Embryonic facial prominence (tissue), 1 donor: ENCODE measurements at regions not wholly inside any gene's neighbourhood (a gene's known extent, or its start where the extent isn't known, plus 50 kb on each side); places are given as distances from the start of the nearest gene placed in this dataset.
"Not testable (repeated sequence)": the region's sequence is repeated elsewhere in the genome, so short reads cannot be mapped to it uniquely, and the experiment has no call there.

ENCODE experiments used
- DNase-seq: peaks from one replicate; pipeline ENCODE4 v3.0.0-alpha.2; 2016; ENCODE audit errors: extremely low spot score

GRCh38 chr16:65771707-65772106, 594.8 kb upstream of the CDH5 start:
- no peak for DNase-seq

DNA sequence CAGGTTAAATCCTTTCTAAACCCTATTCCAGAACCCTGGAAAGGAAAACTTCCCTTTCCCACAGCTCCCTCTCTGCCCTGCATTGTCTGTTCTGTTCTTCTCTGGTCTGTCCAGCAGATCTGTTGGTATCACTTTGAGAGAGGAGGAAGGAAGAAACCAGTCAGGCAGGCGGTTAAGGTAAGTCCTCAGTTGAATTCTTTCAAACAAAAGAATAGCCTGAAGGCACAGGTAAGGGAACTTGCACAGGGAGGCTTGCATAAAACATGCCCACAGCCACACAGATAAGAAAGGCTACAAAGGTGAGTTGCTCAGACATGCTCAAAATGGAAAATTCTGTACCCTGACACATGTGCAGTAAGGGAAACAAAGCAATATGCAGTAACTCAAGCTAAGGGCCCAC, 595.7 kb upstream of the CDH5 start:
- DNase-seq = no peak

GRCh38 chr16:65769776-65770438, 596.6 kb upstream of the CDH5 start:
- DNase-seq = no peak

DNA sequence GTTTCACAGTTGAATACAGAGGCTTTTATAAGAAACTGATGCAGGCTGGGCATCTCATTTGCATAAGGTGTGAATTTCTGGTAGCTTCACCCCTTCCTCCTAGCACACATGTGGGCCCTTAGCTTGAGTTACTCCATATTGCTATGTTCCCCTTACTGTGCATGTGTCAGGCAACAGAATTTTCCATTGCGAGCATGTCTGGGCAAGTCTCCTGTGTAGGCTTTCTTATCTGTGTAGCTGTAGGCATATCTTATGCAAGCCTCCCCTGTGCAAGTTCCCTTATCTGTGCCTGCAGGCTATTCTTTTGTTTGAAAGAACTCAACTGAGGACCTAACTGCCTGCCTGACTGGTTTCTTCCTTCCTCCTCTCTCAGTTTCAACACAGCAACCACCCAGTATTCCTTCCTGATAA, 597.4 kb upstream of the CDH5 start:
- DNase-seq = no peak

- no peak for DNase-seq
Measured at GRCh38 chr16:65767125-65767524, 599.4 kb upstream of the CDH5 start.

DNA sequence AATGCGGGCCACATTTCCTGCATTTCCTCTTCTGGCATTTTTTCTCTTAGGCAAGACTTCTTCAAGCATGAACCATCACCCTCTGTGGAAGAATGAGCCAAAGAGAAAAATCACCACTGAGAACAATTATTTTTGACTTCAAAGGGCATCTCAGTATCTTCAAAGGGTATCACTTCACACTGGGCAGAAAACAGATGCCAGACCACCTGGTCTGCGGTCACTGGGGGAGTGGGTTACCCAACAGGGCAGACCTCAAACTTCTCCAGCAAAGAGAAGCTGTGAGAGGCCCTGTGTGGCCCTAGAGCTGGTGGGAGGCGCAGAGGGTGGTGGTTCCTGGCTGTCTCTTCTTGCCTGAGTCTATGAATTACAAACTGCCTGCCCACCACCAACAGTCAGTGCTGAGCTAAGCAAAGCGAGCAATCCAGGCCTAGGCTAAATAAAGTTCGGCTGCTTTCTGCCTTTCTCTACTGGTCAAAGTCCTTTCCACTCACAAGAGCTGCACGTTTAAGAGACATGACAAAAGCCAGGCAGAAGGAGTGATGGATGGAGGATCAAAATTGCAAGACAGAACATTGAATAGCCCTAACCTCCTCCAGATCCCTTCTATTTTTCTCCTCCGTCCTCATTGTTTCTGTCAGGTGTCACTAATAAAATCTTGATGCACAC, 602.7 kb upstream of the CDH5 start:
- DNase-seq = no peak

DNA sequence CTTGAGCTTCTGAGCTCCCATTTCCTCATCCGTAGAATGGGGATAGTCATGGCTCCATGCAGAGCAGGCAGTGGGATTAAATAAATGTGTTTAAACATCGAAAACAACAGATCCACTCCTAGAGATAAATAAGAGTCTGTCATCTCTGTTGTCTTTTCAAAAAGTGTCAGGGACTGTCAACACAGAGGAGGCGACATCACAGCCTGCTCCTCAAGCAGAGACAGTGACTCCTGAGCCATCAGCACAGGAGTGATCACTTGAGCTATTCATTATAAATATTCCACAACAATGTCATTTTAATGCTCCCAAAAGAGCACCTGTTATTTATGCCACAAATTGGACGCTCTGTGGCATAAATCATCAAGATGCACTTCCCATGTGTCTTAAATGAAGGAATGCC, 605.6 kb upstream of the CDH5 start:
- DNase-seq = no peak

- no peak for DNase-seq
Measured at GRCh38 chr16:65758620-65759019, 607.9 kb upstream of the CDH5 start.

DNA sequence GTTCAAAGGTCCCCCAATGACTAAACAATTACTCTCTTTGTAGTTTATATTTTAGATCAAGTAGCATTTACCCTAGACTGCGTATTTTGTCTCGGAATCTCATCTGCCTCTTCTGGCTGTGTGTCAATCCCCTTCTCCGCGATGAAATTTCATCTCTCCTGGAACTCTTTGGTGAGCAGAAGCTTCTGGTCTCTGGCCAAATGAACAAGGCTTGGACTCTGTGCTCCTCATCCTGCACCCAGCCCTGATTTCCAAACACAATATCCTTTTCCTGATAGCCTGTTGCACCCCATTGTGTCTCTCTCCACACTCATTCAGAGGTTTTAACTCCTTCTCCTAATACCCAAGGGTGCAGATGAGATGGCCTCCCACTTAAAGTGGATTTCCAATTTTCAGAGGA, 609.4 kb upstream of the CDH5 start:
- DNase-seq = no peak

DNA sequence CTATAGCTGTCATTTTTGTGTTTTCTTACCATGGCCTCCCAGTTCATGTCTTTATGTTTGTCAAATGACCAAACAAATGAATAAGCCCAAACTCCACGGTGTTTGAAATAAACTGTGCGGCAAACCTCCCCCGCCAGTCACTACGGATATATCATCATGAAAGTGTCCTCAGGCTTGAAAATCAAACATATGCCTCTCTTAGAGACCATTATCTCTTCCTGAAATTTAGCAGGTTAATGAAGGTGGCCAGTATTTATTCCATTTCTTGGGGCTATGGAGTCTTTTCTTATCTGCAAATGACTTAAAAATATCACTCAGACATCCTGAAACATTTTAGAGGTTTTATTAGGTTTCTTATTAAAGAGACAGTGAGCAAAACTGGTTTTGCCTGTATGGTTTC, 610.3 kb upstream of the CDH5 start:
- DNase-seq = no peak

GRCh38 chr16:65754820-65755691, 611.4 kb upstream of the CDH5 start:
- DNase-seq = peak; percentile 61

DNA sequence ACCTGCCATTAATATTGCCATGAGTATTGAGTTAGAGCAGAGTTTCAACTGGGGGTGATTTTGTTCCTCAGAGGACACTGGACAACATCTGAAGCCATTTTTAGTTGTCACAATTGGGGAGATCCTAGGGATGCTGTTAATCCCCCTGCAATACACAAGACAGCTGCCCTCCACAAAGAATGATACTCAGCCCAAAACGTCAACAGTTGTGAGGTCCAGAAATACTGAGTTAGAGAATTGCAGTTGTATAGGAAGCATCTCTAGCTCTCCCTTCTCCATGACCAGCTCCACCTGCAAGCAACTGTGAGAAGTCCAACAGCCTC, 614.0 kb upstream of the CDH5 start:
- DNase-seq = no peak

GRCh38 chr16:65751622-65752521, 614.6 kb upstream of the CDH5 start:
- no peak for DNase-seq

- no peak for DNase-seq
Measured at GRCh38 chr16:65749506-65749905, 617.0 kb upstream of the CDH5 start.

DNA sequence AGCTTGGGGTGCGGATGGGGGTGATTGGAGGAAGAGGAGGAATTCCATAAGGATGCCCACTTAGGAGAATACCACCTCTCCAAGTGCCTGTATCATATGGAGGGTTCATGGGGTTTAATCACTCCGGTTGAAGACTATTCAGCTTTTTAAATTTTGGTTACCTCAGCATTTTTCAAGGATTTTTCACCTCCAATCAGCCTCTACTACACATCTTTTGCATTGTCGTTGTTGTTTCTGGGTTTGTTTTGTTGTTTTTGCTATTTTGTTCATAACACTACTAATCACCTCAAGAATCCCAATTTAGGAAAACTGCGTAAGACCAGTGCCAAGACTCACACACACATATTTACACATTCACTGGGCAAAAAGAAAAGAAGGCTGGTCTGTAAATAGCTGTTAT, 619.5 kb upstream of the CDH5 start:
- DNase-seq = no peak

DNA sequence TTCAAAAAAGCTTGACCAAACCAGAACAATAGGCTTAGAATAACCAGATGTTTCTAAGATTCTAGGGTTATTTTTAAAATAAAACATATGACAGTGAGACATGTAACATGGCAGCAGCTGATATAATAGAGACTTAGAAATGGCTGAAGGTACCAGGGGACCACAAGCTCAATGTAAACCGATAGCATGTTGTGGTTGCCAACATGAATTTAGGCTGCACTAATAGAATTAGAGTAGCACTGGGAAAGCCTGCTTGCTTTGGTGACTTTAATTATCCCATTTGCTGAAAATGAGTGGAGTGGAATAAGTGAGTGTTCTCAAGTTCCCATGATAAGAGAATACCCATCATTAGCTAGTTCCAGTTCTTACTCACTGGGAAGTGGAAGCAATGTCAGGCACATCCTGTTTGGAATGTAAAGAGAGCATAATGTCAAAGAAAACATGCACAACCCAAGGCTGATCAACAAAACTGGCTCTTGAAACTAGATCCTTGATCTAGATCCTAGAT, 621.2 kb upstream of the CDH5 start:
- DNase-seq = no peak

DNA sequence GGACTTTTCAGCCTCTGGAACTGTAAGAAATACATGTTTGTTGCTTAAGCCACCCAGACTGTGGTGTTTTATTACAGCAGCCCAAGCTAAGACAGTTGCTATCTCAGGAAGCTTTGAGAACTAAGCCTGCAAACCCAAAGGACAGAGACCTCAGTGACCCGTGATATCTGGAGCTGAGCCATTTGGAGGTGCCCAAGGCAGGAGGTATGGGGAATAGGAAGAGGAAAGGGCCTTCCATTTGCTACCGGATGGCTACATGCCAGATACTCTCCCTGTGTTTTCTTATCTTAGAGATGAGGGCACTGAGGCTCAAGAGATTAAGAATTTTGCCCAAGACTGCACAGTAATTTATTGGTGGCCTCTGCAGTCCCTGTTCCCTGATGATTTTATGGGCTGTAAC, 622.1 kb upstream of the CDH5 start:
- DNase-seq = no peak

DNA sequence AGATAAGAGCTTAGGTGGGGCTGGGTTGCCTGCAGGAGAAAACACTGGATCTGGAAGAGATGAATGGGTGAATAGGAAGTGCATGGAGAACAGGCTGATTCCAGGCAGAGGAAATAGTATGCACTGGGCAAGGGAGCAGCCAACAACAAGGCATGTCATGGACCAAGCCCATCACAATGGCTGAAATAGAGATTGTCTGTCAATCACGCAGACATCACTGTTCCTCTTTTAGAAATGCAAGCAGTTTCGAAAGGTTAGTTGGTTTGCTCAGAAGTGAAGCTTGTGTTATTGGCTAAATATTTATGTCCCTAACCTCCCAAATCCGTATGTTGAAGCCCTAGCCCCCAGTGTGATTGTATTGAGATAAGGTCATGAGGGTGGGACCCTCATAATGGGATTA, 621.7 kb upstream of the CDH11 start:
- DNase-seq = no peak

DNA sequence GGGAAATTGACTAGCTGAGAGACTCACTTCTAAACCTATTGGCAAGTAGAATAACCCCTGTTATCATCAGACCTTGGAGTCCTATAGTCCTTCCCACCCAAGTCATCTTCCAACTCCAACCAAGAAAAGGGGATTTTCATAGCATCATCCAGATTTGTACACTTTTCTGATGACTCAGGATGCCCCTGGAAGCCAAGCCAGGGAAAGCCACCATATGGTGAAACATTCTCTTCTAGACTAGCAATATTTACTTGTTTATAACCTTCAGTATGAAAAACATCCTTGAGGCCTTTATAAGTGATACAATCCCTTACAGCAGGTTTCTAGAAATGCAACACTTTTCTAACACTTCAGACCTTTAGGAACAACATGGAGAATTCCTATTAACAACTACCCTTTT, 618.8 kb upstream of the CDH11 start:
- DNase-seq = no peak

GRCh38 chr16:65739518-65739917, 617.7 kb upstream of the CDH11 start:
- no peak for DNase-seq

DNA sequence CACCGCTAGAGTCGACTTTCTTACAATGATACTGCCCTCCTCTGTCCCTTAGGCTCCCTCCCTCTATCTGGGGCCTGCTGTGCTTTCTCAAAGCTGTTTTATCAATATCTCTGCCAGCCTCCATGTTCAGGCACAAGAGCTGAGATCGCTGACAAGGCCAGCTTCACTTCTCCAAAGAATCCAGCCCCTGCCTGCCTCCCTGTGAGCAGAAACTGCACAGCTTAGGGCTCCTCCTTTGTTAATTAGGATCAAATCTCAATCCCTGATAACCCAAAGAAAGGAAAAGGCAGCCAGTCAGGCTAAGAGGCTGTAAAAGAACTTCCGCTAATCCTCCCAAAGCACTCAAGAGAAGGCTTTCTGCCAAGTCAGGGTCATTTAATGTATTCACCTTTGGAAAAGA, 616.0 kb upstream of the CDH11 start:
- no peak for DNase-seq

DNA sequence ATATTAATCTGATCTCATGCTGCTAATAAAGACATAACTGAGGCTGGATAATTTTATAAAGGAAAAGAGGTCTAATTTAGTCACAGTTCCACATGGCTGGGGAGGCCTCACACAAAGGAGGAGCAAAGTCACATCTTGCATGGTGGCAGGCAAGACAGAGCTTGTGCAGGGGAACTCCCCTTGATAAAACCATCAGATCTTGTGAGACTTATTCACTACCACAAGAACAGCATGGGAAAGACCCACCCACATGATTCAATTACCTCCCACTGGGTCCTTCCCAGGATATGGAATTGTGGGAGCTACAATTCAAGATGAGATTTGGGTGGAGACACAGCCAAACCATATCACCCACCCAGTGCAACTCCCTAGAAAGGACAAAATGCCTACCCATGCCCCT, 613.8 kb upstream of the CDH11 start:
- not testable (repeated sequence) for DNase-seq
